ENCODE measurements at regions not wholly inside any gene's neighbourhood (a gene's known extent, or its start where the extent isn't known, plus 50 kb on each side); places are given as distances from the start of the nearest gene placed in this dataset.

GRCh38 chr11:134664447-134665187 lies 252.6 kb upstream of the B3GAT1 start:
- TF ChIP-seq EZH2phosphoT487 (IDR thresholded peaks at IDR 0.05): no peak
- no peak for TF ChIP-seq CTCF (IDR thresholded peaks at IDR 0.05)
